ENCODE measurements at regions not wholly inside any gene's neighbourhood (a gene's known extent, or its start where the extent isn't known, plus 50 kb on each side); places are given as distances from the start of the nearest gene placed in this dataset.
"Not testable (repeated sequence)": the region's sequence is repeated elsewhere in the genome, so short reads cannot be mapped to it uniquely, and the experiment has no call there.

DNA sequence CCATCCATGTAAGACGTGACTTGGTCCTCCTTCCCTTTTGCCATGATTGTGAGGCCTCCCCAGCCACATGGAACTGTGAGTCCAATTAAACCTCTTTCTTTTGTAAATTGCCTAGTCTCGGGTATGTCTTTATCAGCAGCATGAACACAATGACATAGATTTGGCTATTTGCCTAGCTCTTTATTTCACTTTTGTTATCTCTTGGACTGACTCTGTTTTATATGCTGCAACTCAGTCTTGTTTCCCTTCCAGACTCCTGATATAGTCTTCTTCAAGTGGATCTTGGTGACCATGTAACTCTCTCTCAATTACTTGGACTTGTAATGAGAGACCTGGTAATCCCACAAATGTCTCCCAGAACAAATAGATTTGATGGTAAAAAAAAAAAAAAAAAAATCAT, 627.6 kb downstream of the CCDC85A start:
- Histone ChIP-seq H3K9me3 (ENCODE audit: control insufficient read depth, insufficient read depth, low read length) (no peaks in the 10 kb centered on the region), H3K4me1 (ENCODE audit: control insufficient read depth, insufficient read depth, low read length) (no peaks in the 10 kb centered on the region), H3K27me3 (ENCODE audit: control insufficient read depth, insufficient read depth, low read length) (no peaks in the 10 kb centered on the region), H3K4me3 (ENCODE audit: low read depth, low read length) (no peak overlapping the region), H3K36me3 (ENCODE audit: control insufficient read depth, insufficient read depth, low read length) (no peaks in the 10 kb centered on the region), H3K9ac (ENCODE audit: low read depth, low read length) (no peak overlapping the region)

GRCh38 chr2:56812432-56812831, 628.6 kb downstream of the CCDC85A start:
- Histone ChIP-seq H3K9me3 (ENCODE audit: control insufficient read depth, insufficient read depth, low read length) (no peaks in the 10 kb centered on the region), H3K27me3 (ENCODE audit: control insufficient read depth, insufficient read depth, low read length) (no peaks in the 10 kb centered on the region), H3K36me3 (ENCODE audit: control insufficient read depth, insufficient read depth, low read length) (no peaks in the 10 kb centered on the region), H3K9ac (ENCODE audit: low read depth, low read length) (no peak overlapping the region), H3K4me1 (ENCODE audit: control insufficient read depth, insufficient read depth, low read length) (no peaks in the 10 kb centered on the region), H3K4me3 (ENCODE audit: low read depth, low read length) (no peak overlapping the region)

- Histone ChIP-seq H3K9me3 (ENCODE audit: control insufficient read depth, insufficient read depth, low read length) (no peaks in the 10 kb centered on the region), H3K36me3 (ENCODE audit: control insufficient read depth, insufficient read depth, low read length) (no peaks in the 10 kb centered on the region), H3K4me3 (ENCODE audit: low read depth, low read length) (no peak overlapping the region), H3K4me1 (ENCODE audit: control insufficient read depth, insufficient read depth, low read length) (no peaks in the 10 kb centered on the region), H3K9ac (ENCODE audit: low read depth, low read length) (no peak overlapping the region), H3K27me3 (ENCODE audit: control insufficient read depth, insufficient read depth, low read length) (no peaks in the 10 kb centered on the region)
Observed at GRCh38 chr2:56813490-56813889, 629.7 kb downstream of the CCDC85A start.

GRCh38 chr2:56816666-56817065, 632.9 kb downstream of the CCDC85A start:
- H3K36me3 ChIP-seq (ENCODE audit: control insufficient read depth, insufficient read depth, low read length) = no peaks in the 10 kb centered on the region
- no peak overlapping the region for H3K9ac ChIP-seq (ENCODE audit: low read depth, low read length)
- no peaks in the 10 kb centered on the region for H3K4me1 ChIP-seq (ENCODE audit: control insufficient read depth, insufficient read depth, low read length)
- no peaks in the 10 kb centered on the region for H3K27me3 ChIP-seq (ENCODE audit: control insufficient read depth, insufficient read depth, low read length)
- H3K4me3 ChIP-seq (ENCODE audit: low read depth, low read length) = no peak overlapping the region
- no peaks in the 10 kb centered on the region for H3K9me3 ChIP-seq (ENCODE audit: control insufficient read depth, insufficient read depth, low read length)

- Histone ChIP-seq H3K9me3 (ENCODE audit: control insufficient read depth, insufficient read depth, low read length) (no peaks in the 10 kb centered on the region), H3K4me1 (ENCODE audit: control insufficient read depth, insufficient read depth, low read length) (no peaks in the 10 kb centered on the region), H3K27me3 (ENCODE audit: control insufficient read depth, insufficient read depth, low read length) (no peaks in the 10 kb centered on the region), H3K4me3 (ENCODE audit: low read depth, low read length) (no peak overlapping the region), H3K36me3 (ENCODE audit: control insufficient read depth, insufficient read depth, low read length) (no peaks in the 10 kb centered on the region), H3K9ac (ENCODE audit: low read depth, low read length) (no peak overlapping the region)
Observed at GRCh38 chr2:56831780-56832179, 648.0 kb downstream of the CCDC85A start.

GRCh38 chr2:56834686-56835085, 650.9 kb downstream of the CCDC85A start:
- Histone ChIP-seq H3K9me3 (ENCODE audit: control insufficient read depth, insufficient read depth, low read length) (no peaks in the 10 kb centered on the region), H3K27me3 (ENCODE audit: control insufficient read depth, insufficient read depth, low read length) (no peaks in the 10 kb centered on the region), H3K4me1 (ENCODE audit: control insufficient read depth, insufficient read depth, low read length) (no peaks in the 10 kb centered on the region), H3K9ac (ENCODE audit: low read depth, low read length) (no peak overlapping the region), H3K4me3 (ENCODE audit: low read depth, low read length) (no peak overlapping the region), H3K36me3 (ENCODE audit: control insufficient read depth, insufficient read depth, low read length) (no peaks in the 10 kb centered on the region)

DNA sequence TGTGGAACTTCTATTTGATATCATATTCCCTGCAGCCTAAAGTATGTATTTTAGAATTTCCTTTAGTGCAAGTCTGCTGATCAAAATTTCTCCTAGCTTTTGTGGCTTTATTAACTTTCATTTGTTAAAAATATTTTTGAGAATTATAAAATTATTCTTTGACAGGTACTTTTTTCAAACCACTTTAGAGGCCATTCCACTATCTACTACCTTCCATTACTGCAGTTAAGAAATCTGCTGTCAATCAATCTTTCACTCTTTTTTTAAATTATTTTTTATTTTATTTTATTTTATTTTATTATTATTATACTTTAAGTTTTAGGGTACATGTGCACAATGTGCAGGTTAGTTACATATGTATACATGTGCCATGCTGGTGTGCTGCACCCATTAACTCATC, 656.2 kb downstream of the CCDC85A start:
- H3K27me3 ChIP-seq (ENCODE audit: control insufficient read depth, insufficient read depth, low read length); H3K9ac ChIP-seq (ENCODE audit: low read depth, low read length); H3K9me3 ChIP-seq (ENCODE audit: control insufficient read depth, insufficient read depth, low read length); H3K4me1 ChIP-seq (ENCODE audit: control insufficient read depth, insufficient read depth, low read length); H3K4me3 ChIP-seq (ENCODE audit: low read depth, low read length); H3K36me3 ChIP-seq (ENCODE audit: control insufficient read depth, insufficient read depth, low read length): not testable (repeated sequence)

- Histone ChIP-seq H3K27me3 (ENCODE audit: control insufficient read depth, insufficient read depth, low read length) (no peaks in the 10 kb centered on the region), H3K4me1 (ENCODE audit: control insufficient read depth, insufficient read depth, low read length) (no peaks in the 10 kb centered on the region), H3K9ac (ENCODE audit: low read depth, low read length) (no peak overlapping the region), H3K9me3 (ENCODE audit: control insufficient read depth, insufficient read depth, low read length) (no peaks in the 10 kb centered on the region), H3K4me3 (ENCODE audit: low read depth, low read length) (no peak overlapping the region), H3K36me3 (ENCODE audit: control insufficient read depth, insufficient read depth, low read length) (no peaks in the 10 kb centered on the region)
Observed at GRCh38 chr2:56860991-56861390, 677.2 kb downstream of the CCDC85A start.

DNA sequence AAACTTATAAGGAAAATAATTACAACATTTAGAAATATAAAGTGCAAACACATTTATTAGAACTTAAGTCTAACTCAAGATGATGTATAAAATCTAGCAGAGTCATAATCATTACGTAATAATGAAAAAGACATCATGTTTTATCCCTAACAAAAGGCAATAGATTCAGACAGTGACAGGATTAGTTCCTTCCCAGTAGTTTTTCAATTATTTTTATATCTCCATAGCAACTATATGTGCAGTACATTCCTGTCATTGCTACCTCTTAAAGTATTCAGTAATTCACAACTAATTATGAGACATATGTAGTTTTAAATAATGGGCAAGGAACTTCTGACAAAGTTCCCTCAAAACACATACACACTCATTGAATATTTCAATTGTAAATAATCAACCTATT, 687.9 kb downstream of the CCDC85A start:
- Histone ChIP-seq H3K9me3 (ENCODE audit: control insufficient read depth, insufficient read depth, low read length) (no peaks in the 10 kb centered on the region), H3K4me3 (ENCODE audit: low read depth, low read length) (no peak overlapping the region), H3K9ac (ENCODE audit: low read depth, low read length) (no peak overlapping the region), H3K36me3 (ENCODE audit: control insufficient read depth, insufficient read depth, low read length) (no peaks in the 10 kb centered on the region), H3K4me1 (ENCODE audit: control insufficient read depth, insufficient read depth, low read length) (no peaks in the 10 kb centered on the region), H3K27me3 (ENCODE audit: control insufficient read depth, insufficient read depth, low read length) (no peaks in the 10 kb centered on the region)

- Histone ChIP-seq H3K9me3 (ENCODE audit: control insufficient read depth, insufficient read depth, low read length) (no peaks in the 10 kb centered on the region), H3K9ac (ENCODE audit: low read depth, low read length) (no peak overlapping the region), H3K4me1 (ENCODE audit: control insufficient read depth, insufficient read depth, low read length) (no peaks in the 10 kb centered on the region), H3K27me3 (ENCODE audit: control insufficient read depth, insufficient read depth, low read length) (no peaks in the 10 kb centered on the region), H3K36me3 (ENCODE audit: control insufficient read depth, insufficient read depth, low read length) (no peaks in the 10 kb centered on the region), H3K4me3 (ENCODE audit: low read depth, low read length) (no peak overlapping the region)
Observed at GRCh38 chr2:56874717-56875116, 690.9 kb downstream of the CCDC85A start.

- Histone ChIP-seq H3K27me3 (ENCODE audit: control insufficient read depth, insufficient read depth, low read length) (no peaks in the 10 kb centered on the region), H3K4me1 (ENCODE audit: control insufficient read depth, insufficient read depth, low read length) (no peaks in the 10 kb centered on the region), H3K4me3 (ENCODE audit: low read depth, low read length) (no peak overlapping the region), H3K9me3 (ENCODE audit: control insufficient read depth, insufficient read depth, low read length) (no peaks in the 10 kb centered on the region), H3K36me3 (ENCODE audit: control insufficient read depth, insufficient read depth, low read length) (no peaks in the 10 kb centered on the region), H3K9ac (ENCODE audit: low read depth, low read length) (no peak overlapping the region)
Observed at GRCh38 chr2:56889738-56890137, 705.9 kb downstream of the CCDC85A start.

DNA sequence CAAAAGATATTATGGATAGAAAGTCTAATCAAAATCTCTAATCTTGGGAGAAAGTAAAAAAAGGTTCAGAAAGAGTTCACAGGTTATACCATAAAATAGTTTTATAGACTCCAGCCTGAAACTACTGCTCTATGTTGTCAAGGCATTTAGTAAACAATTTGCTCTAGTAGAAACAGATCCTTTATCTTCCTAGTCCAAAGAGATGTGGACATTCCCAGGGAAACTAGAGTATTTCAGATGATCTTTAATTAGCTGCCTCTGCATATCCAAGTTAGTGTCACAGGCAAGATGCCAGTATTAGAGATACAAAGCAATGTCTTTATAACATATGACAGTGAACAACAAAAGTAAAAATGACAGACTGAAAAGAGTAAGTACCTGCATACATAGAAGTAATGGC, 708.6 kb downstream of the CCDC85A start:
- Histone ChIP-seq H3K4me1 (ENCODE audit: control insufficient read depth, insufficient read depth, low read length) (no peaks in the 10 kb centered on the region), H3K36me3 (ENCODE audit: control insufficient read depth, insufficient read depth, low read length) (no peaks in the 10 kb centered on the region), H3K9ac (ENCODE audit: low read depth, low read length) (no peak overlapping the region), H3K9me3 (ENCODE audit: control insufficient read depth, insufficient read depth, low read length) (no peaks in the 10 kb centered on the region), H3K27me3 (ENCODE audit: control insufficient read depth, insufficient read depth, low read length) (no peaks in the 10 kb centered on the region), H3K4me3 (ENCODE audit: low read depth, low read length) (no peak overlapping the region)

GRCh38 chr2:56898986-56899385, 715.2 kb downstream of the CCDC85A start:
- H3K4me3 ChIP-seq (ENCODE audit: low read depth, low read length) = no peak overlapping the region
- no peaks in the 10 kb centered on the region for H3K9me3 ChIP-seq (ENCODE audit: control insufficient read depth, insufficient read depth, low read length)
- no peaks in the 10 kb centered on the region for H3K27me3 ChIP-seq (ENCODE audit: control insufficient read depth, insufficient read depth, low read length)
- H3K36me3 ChIP-seq (ENCODE audit: control insufficient read depth, insufficient read depth, low read length) = no peaks in the 10 kb centered on the region
- H3K4me1 ChIP-seq (ENCODE audit: control insufficient read depth, insufficient read depth, low read length) = no peaks in the 10 kb centered on the region
- no peak overlapping the region for H3K9ac ChIP-seq (ENCODE audit: low read depth, low read length)
